ENCODE measurements at regions not wholly inside any gene's neighbourhood (a gene's known extent, or its start where the extent isn't known, plus 50 kb on each side); places are given as distances from the start of the nearest gene placed in this dataset.

GRCh38 chr22:44617828-44618227, 84.2 kb upstream of the PRR5 start (continued):
- TF ChIP-seq ID3 (CRISPR knock-in tag; IDR thresholded peaks at IDR 0.05) (no peak), ID3 (tag; IDR thresholded peaks at IDR 0.05) (no peak), KDM5B (IDR thresholded peaks at IDR 0.05; ENCODE audit: insufficient replicate concordance, low read depth, low read length) (no peak), RNF2 (IDR thresholded peaks at IDR 0.05) (no peak), IRF1 (CRISPR knock-in tag; IDR thresholded peaks at IDR 0.05; ENCODE audit: borderline replicate concordance) (no peak), ZNF695 (CRISPR knock-in tag; IDR thresholded peaks at IDR 0.05) (no peak)
- TF ChIP-seq, protein P1, sequence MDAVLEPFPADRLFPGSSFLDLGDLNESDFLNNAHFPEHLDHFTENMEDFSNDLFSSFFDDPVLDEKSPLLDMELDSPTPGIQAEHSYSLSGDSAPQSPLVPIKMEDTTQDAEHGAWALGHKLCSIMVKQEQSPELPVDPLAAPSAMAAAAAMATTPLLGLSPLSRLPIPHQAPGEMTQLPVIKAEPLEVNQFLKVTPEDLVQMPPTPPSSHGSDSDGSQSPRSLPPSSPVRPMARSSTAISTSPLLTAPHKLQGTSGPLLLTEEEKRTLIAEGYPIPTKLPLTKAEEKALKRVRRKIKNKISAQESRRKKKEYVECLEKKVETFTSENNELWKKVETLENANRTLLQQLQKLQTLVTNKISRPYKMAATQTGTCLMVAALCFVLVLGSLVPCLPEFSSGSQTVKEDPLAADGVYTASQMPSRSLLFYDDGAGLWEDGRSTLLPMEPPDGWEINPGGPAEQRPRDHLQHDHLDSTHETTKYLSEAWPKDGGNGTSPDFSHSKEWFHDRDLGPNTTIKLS (IDR thresholded peaks at IDR 0.05; ENCODE audit: borderline replicate concordance, low read depth), result no peak

DNA sequence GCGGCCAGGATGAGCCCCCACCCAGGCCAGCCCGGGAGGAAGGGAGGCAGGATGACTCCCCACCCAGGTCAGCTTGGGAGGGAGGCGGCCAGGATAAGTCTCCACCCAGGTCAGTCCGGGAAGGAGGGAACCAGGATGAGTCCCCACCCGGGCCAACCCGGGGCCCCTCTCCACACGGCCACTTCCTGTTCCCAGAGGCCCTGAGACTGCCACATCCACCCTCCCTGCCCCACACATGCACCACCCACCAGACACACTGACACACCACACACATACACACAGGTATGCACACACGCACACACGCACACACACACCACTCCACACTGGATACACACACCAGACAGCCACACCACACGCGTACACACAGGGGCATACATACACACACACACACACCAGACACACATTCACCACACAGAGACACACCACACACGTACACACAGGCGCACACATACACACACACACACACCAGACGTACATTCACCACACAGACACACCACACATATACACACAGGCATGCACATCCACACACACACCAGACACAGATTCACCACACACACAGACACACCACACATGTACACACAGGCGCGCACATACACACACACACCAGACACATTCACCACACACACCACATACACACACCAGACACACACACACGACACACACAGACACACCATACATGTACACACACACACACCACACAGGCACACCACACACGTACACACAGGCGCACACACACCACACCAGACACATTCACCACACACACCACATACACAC, 84.9 kb upstream of the PRR5 start:
- 0 out of 2 replicates have a peak, but pooled peaks cover 3% of the 10 kb centered on the region for H3K9me3 ChIP-seq (replicated peaks; ENCODE audit: control insufficient read depth, insufficient read depth, low read depth, low read length)
- in situ Hi-C loops (cut with MboI), result no loop called here
- no peaks in the 10 kb centered on the region for H3K9me1 ChIP-seq (ENCODE audit: control insufficient read depth, insufficient read depth, low read length)
- no peaks in the 10 kb centered on the region for H3K36me3 ChIP-seq (ENCODE audit: control insufficient read depth, insufficient read depth, low read length)
- BruUV-seq (replicated peaks), result no TSS peak
- no peak overlapping the region for H3K4me3 ChIP-seq
- 55% methylated on average over 2 of the region's 19 CpGs for WGBS (ENCODE audit: insufficient coverage, low coverage, missing lambda C conversion rate)
- intact Hi-C loops (cut with micrococcal nuclease), result no loop called here
- no peaks in the 10 kb centered on the region for H3K79me2 ChIP-seq (ENCODE audit: control insufficient read depth, insufficient read depth, low read length)
- peaks cover 0 to 15% of the 10 kb centered on the region in 2 experiments; a peak in 2 of 5 replicates for H3K27me3 ChIP-seq (ENCODE audit: control insufficient read depth in 2 of 2, insufficient read depth in 2 of 2, low read length in 2 of 2)
- ChIA-PET CTCF (ENCODE audit: low intra/inter-chr PET ratio) (no interaction called here), POLR2A (no interaction called here)
- no peak overlapping the region for H3K27ac ChIP-seq (ENCODE audit: extremely low read depth, low read depth, low read length)
- TF ChIP-seq TCF7L2 (IDR thresholded peaks at IDR 0.05; ENCODE audit: low read depth, low read length) (no peak), EZH2 (IDR thresholded peaks at IDR 0.05; ENCODE audit: borderline replicate concordance, low read depth, low read length) (no peak), BHLHE40 (IDR thresholded peaks at IDR 0.05; ENCODE audit: low read length) (no peak), KHSRP (IDR thresholded peaks at IDR 0.05) (no peak)
- no peak for DNase-seq (ENCODE audit: extremely low read depth in 1 of 4, low spot score in 3 of 4)
- FAIRE-seq, result no peak
- H3K4me2 ChIP-seq (ENCODE audit: insufficient read depth, low read length), result no peak overlapping the region
- H3K9ac ChIP-seq (ENCODE audit: insufficient read depth in 1 of 2, low read depth in 2 of 2, low read length in 2 of 2), result no peak overlapping the region; a peak in 1 of 4 replicates
- no peak overlapping the region for H2AFZ ChIP-seq (ENCODE audit: low read depth, low read length)
- peaks cover 0 to 16% of the 10 kb centered on the region in 2 experiments; a peak in 2 of 5 replicates for H3K4me1 ChIP-seq (replicated peaks in 1 of 2; ENCODE audit: control insufficient read depth in 2 of 2, insufficient read depth in 2 of 2, low read length in 2 of 2)
- H4K20me1 ChIP-seq (replicated peaks; ENCODE audit: control insufficient read depth, insufficient read depth, low read length), result no peaks in the 10 kb centered on the region
- ATAC-seq, result no peak

All from K562 (cell line).